ENCODE measurements at regions not wholly inside any gene's neighbourhood (a gene's known extent, or its start where the extent isn't known, plus 50 kb on each side); places are given as distances from the start of the nearest gene placed in this dataset.

- ATAC-seq (ENCODE audit: low FRiP score) (no peak), DNase-seq (no peak)
- WGBS, 2 donors, result 83 to 90% methylated on average over 3 of the region's 3 CpGs
- Histone ChIP-seq H3K36me3 (ENCODE audit: control insufficient read depth in 1 of 2, insufficient read depth in 2 of 2, low read length in 1 of 2) (no peaks in the 10 kb centered on the region), H3K4me3 (ENCODE audit: low read length in 2 of 2) (no peak overlapping the region), H3K27ac (ENCODE audit: low read depth in 1 of 2, low read length in 2 of 2) (no peak overlapping the region), H3K9me3 (ENCODE audit: control insufficient read depth, low read length) (peaks cover 2% of the 10 kb centered on the region), H3K27me3 (ENCODE audit: control insufficient read depth in 1 of 2, insufficient read depth in 2 of 2, low read length in 1 of 2) (peaks cover 0 to 2% of the 10 kb centered on the region in 2 donors), H3K4me1 (ENCODE audit: control insufficient read depth in 1 of 2, insufficient read depth in 2 of 2, low read length in 2 of 2) (no peaks in the 10 kb centered on the region)
- intact Hi-C loops (cut with DNase I), result no loop called here
These were observed 154.2 kb upstream of the TSHZ2 start for GRCh38 chr20:52817981-52818380.

GRCh38 chr20:52817511-52817910 lies 154.6 kb upstream of the TSHZ2 start:
- no peak overlapping the region for H3K4me3 ChIP-seq (ENCODE audit: low read length in 2 of 2)
- H3K27ac ChIP-seq (ENCODE audit: low read depth in 1 of 2, low read length in 2 of 2), result no peak overlapping the region
- WGBS, 2 donors, result 82 to 84% methylated on average over 1 of the region's 1 CpG
- H3K36me3 ChIP-seq (ENCODE audit: control insufficient read depth in 1 of 2, insufficient read depth in 2 of 2, low read length in 1 of 2), result no peaks in the 10 kb centered on the region
- no peak for ATAC-seq (ENCODE audit: low FRiP score)
- intact Hi-C loops (cut with DNase I), result no loop called here
- peaks cover 4% of the 10 kb centered on the region for H3K9me3 ChIP-seq (ENCODE audit: control insufficient read depth, low read length)
- DNase-seq, result no peak
- no peaks in the 10 kb centered on the region for H3K4me1 ChIP-seq (ENCODE audit: control insufficient read depth in 1 of 2, insufficient read depth in 2 of 2, low read length in 2 of 2)
- H3K27me3 ChIP-seq (ENCODE audit: control insufficient read depth in 1 of 2, insufficient read depth in 2 of 2, low read length in 1 of 2), result peaks cover 0 to 4% of the 10 kb centered on the region in 2 donors

GRCh38 chr20:52814371-52814770 lies 157.8 kb upstream of the TSHZ2 start:
- intact Hi-C loops (cut with DNase I), result no loop called here

GRCh38 chr20:52812231-52812847 lies 159.8 kb upstream of the TSHZ2 start:
- peaks cover 2% of the 10 kb centered on the region for H3K9me3 ChIP-seq (ENCODE audit: control insufficient read depth, low read length)
- H3K4me1 ChIP-seq (ENCODE audit: control insufficient read depth in 1 of 2, insufficient read depth in 2 of 2, low read length in 2 of 2), result no peaks in the 10 kb centered on the region
- no peak overlapping the region for H3K4me3 ChIP-seq (ENCODE audit: low read length in 2 of 2)
- no peaks in the 10 kb centered on the region for H3K36me3 ChIP-seq (ENCODE audit: control insufficient read depth in 1 of 2, insufficient read depth in 2 of 2, low read length in 1 of 2)
- no peak for ATAC-seq (ENCODE audit: low FRiP score)
- 76 to 84% methylated on average over 4 of the region's 4 CpGs for WGBS, 2 donors
- H3K27ac ChIP-seq (ENCODE audit: low read depth in 1 of 2, low read length in 2 of 2), result no peak overlapping the region
- no peak for DNase-seq
- peaks cover 0 to 4% of the 10 kb centered on the region in 2 donors for H3K27me3 ChIP-seq (ENCODE audit: control insufficient read depth in 1 of 2, insufficient read depth in 2 of 2, low read length in 1 of 2)
- intact Hi-C loops (cut with DNase I), result no loop called here

More at GRCh38 chr20:52814371-52814770, 157.8 kb upstream of the TSHZ2 start:
- 75 to 84% methylated on average over 2 of the region's 2 CpGs for WGBS, 2 donors
- Histone ChIP-seq H3K27me3 (ENCODE audit: control insufficient read depth in 1 of 2, insufficient read depth in 2 of 2, low read length in 1 of 2) (peaks cover 0 to 4% of the 10 kb centered on the region in 2 donors), H3K4me3 (ENCODE audit: low read length in 2 of 2) (no peak overlapping the region), H3K36me3 (ENCODE audit: control insufficient read depth in 1 of 2, insufficient read depth in 2 of 2, low read length in 1 of 2) (no peaks in the 10 kb centered on the region), H3K4me1 (ENCODE audit: control insufficient read depth in 1 of 2, insufficient read depth in 2 of 2, low read length in 2 of 2) (no peaks in the 10 kb centered on the region), H3K27ac (ENCODE audit: low read depth in 1 of 2, low read length in 2 of 2) (no peak overlapping the region), H3K9me3 (ENCODE audit: control insufficient read depth, low read length) (peaks cover 2% of the 10 kb centered on the region)
- no peak for DNase-seq
- ATAC-seq (ENCODE audit: low FRiP score), result no peak

GRCh38 chr20:52809003-52809402 lies 163.2 kb upstream of the TSHZ2 start:
- no peak for DNase-seq
- no peak overlapping the region for H3K4me3 ChIP-seq (ENCODE audit: low read length in 2 of 2)
- intact Hi-C loops (cut with DNase I), result no loop called here
- H3K4me1 ChIP-seq (ENCODE audit: control insufficient read depth in 1 of 2, insufficient read depth in 2 of 2, low read length in 2 of 2), result no peaks in the 10 kb centered on the region
- H3K9me3 ChIP-seq (ENCODE audit: control insufficient read depth, low read length), result peaks cover 2% of the 10 kb centered on the region
- H3K27me3 ChIP-seq (ENCODE audit: control insufficient read depth in 1 of 2, insufficient read depth in 2 of 2, low read length in 1 of 2), result peaks cover 0 to 2% of the 10 kb centered on the region in 2 donors
- H3K36me3 ChIP-seq (ENCODE audit: control insufficient read depth in 1 of 2, insufficient read depth in 2 of 2, low read length in 1 of 2), result no peaks in the 10 kb centered on the region
- no peak for ATAC-seq (ENCODE audit: low FRiP score)
- no peak overlapping the region for H3K27ac ChIP-seq (ENCODE audit: low read depth in 1 of 2, low read length in 2 of 2)
- WGBS, 2 donors, result 62 to 76% methylated on average over 5 of the region's 5 CpGs

- Histone ChIP-seq H3K27me3 (ENCODE audit: control insufficient read depth in 1 of 2, insufficient read depth in 2 of 2, low read length in 1 of 2) (no peaks in the 10 kb centered on the region), H3K36me3 (ENCODE audit: control insufficient read depth in 1 of 2, insufficient read depth in 2 of 2, low read length in 1 of 2) (no peaks in the 10 kb centered on the region), H3K4me1 (ENCODE audit: control insufficient read depth in 1 of 2, insufficient read depth in 2 of 2, low read length in 2 of 2) (no peaks in the 10 kb centered on the region), H3K4me3 (ENCODE audit: low read length in 2 of 2) (no peak overlapping the region), H3K9me3 (ENCODE audit: control insufficient read depth, low read length) (no peaks in the 10 kb centered on the region), H3K27ac (ENCODE audit: low read depth in 1 of 2, low read length in 2 of 2) (no peak overlapping the region)
- 85 to 86% methylated on average over 4 of the region's 4 CpGs for WGBS, 2 donors
- no peak for ATAC-seq (ENCODE audit: low FRiP score)
- intact Hi-C loops (cut with DNase I), result no loop called here
- DNase-seq, result no peak
These were observed 165.2 kb upstream of the TSHZ2 start for GRCh38 chr20:52806918-52807317.

- H3K36me3 ChIP-seq (ENCODE audit: control insufficient read depth in 1 of 2, insufficient read depth in 2 of 2, low read length in 1 of 2), result no peaks in the 10 kb centered on the region
- no peaks in the 10 kb centered on the region for H3K4me1 ChIP-seq (ENCODE audit: control insufficient read depth in 1 of 2, insufficient read depth in 2 of 2, low read length in 2 of 2)
- H3K27me3 ChIP-seq (ENCODE audit: control insufficient read depth in 1 of 2, insufficient read depth in 2 of 2, low read length in 1 of 2), result no peaks in the 10 kb centered on the region
- H3K9me3 ChIP-seq (ENCODE audit: control insufficient read depth, low read length), result no peaks in the 10 kb centered on the region
- DNase-seq, result no peak
- H3K27ac ChIP-seq (ENCODE audit: low read depth in 1 of 2, low read length in 2 of 2), result no peak overlapping the region
- ATAC-seq (ENCODE audit: low FRiP score), result no peak
- H3K4me3 ChIP-seq (ENCODE audit: low read length in 2 of 2), result no peak overlapping the region
- intact Hi-C loops (cut with DNase I), result no loop called here
- 43 to 59% methylated on average over 2 of the region's 2 CpGs for WGBS, 2 donors
These were observed 166.3 kb upstream of the TSHZ2 start for GRCh38 chr20:52805843-52806242.

- Histone ChIP-seq H3K4me1 (ENCODE audit: control insufficient read depth in 1 of 2, insufficient read depth in 2 of 2, low read length in 2 of 2) (no peaks in the 10 kb centered on the region), H3K9me3 (ENCODE audit: control insufficient read depth, low read length) (no peaks in the 10 kb centered on the region), H3K36me3 (ENCODE audit: control insufficient read depth in 1 of 2, insufficient read depth in 2 of 2, low read length in 1 of 2) (no peaks in the 10 kb centered on the region), H3K4me3 (ENCODE audit: low read length in 2 of 2) (no peak overlapping the region), H3K27me3 (ENCODE audit: control insufficient read depth in 1 of 2, insufficient read depth in 2 of 2, low read length in 1 of 2) (no peaks in the 10 kb centered on the region), H3K27ac (ENCODE audit: low read depth in 1 of 2, low read length in 2 of 2) (no peak overlapping the region)
- 75 to 85% methylated on average over 4 of the region's 4 CpGs for WGBS, 2 donors
- intact Hi-C loops (cut with DNase I), result no loop called here
- DNase-seq (no peak), ATAC-seq (ENCODE audit: low FRiP score) (no peak)
These were observed 166.9 kb upstream of the TSHZ2 start for GRCh38 chr20:52805296-52805571.

GRCh38 chr20:52804497-52805295 lies 167.5 kb upstream of the TSHZ2 start:
- ATAC-seq (ENCODE audit: low FRiP score), result no peak
- Histone ChIP-seq H3K4me1 (ENCODE audit: control insufficient read depth in 1 of 2, insufficient read depth in 2 of 2, low read length in 2 of 2) (no peaks in the 10 kb centered on the region), H3K36me3 (ENCODE audit: control insufficient read depth in 1 of 2, insufficient read depth in 2 of 2, low read length in 1 of 2) (no peaks in the 10 kb centered on the region), H3K9me3 (ENCODE audit: control insufficient read depth, low read length) (no peaks in the 10 kb centered on the region), H3K27me3 (ENCODE audit: control insufficient read depth in 1 of 2, insufficient read depth in 2 of 2, low read length in 1 of 2) (no peaks in the 10 kb centered on the region), H3K27ac (ENCODE audit: low read depth in 1 of 2, low read length in 2 of 2) (no peak overlapping the region), H3K4me3 (ENCODE audit: low read length in 2 of 2) (no peak overlapping the region)
- intact Hi-C loops (cut with DNase I), result no loop called here
- DNase-seq, result no peak
- 33 to 55% methylated on average over 13 of the region's 13 CpGs for WGBS, 2 donors
